Fibroblast of lung (primary cell): ENCODE measurements at regions not wholly inside any gene's neighbourhood (a gene's known extent, or its start where the extent isn't known, plus 50 kb on each side); places are given as distances from the start of the nearest gene placed in this dataset.

Source experiments
- CTCF ChIP-seq, 2 donors: IDR thresholded peaks in 1 of 2; conservative IDR thresholded peaks in 1 of 2; 1 replicate in 1 of 2; 2 replicates in 1 of 2; pipeline ENCODE4 v1.5.1; 2011 to 2012; ENCODE audit warnings: low read length in 2 of 2, control low read depth in 1 of 2, inconsistent platforms in 1 of 2, low read depth in 1 of 2, mild to moderate bottlenecking in 1 of 2
- EZH2 ChIP-seq: IDR thresholded peaks from 2 replicates; pipeline ENCODE4 v1.5.1; 2012; ENCODE audit warnings: low read length, control low read depth, mild to moderate bottlenecking; ENCODE audit errors: missing control alignments

DNA sequence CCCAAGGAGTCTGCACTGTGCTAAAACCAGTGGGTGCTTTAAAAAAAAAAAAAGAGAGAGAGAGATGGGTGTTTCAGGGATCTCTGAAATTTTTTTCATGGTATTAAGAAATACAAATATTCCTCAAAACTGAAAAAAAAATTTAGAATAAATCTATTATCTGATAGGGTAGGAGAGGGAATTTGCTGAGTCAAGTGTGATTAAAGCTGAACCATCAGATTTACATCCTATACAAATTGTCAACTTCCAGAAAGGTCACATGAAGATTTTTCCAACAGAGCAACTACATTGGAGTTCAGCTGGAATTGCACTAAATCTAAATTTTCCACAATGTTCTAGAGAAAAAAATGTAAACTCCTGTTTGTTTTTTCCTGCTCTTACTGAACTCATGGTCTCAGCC lies 79.3 kb upstream of the DSCAM start:
- TF ChIP-seq CTCF (conservative IDR thresholded peaks at IDR 0.05 in 1 of 2, IDR thresholded peaks at IDR 0.05 in 1 of 2; ENCODE audit: low read depth in 1 of 2, low read length in 2 of 2) (no peak), EZH2 (no peak)
